ENCODE measurements at regions not wholly inside any gene's neighbourhood (a gene's known extent, or its start where the extent isn't known, plus 50 kb on each side); places are given as distances from the start of the nearest gene placed in this dataset.

GRCh38 chr22:48908547-48908946, 919.1 kb downstream of the BRD1 start:
- Histone ChIP-seq H3K36me3 (no peaks in the 10 kb centered on the region), H3K9me3 (no peaks in the 10 kb centered on the region), H3K4me3 (no peak overlapping the region), H3K27me3 (replicated peaks in 1 of 7) (peaks cover 0 to 34% (median 0%) of the 10 kb centered on the region in 7 donors), H3K4me1 (no peaks in the 10 kb centered on the region), H3K27ac (no peak overlapping the region)
- TF ChIP-seq POLR2AphosphoS5 (IDR thresholded peaks at IDR 0.05), result no peak
- TF ChIP-seq CTCF (IDR thresholded peaks at IDR 0.05 in 8 of 11, conservative IDR thresholded peaks at IDR 0.05 in 3 of 11), result no peak
- no peak for TF ChIP-seq POLR2A (IDR thresholded peaks at IDR 0.05)
- no peak for DNase-seq
- WGBS, 5 donors, result 81 to 91% (median 82%) methylated on average over 9 of the region's 9 CpGs
- intact Hi-C loops (cut with DNase I; ENCODE audit: low total_unique reads), result no loop called here

GRCh38 chr22:48907591-48907990, 920.1 kb downstream of the BRD1 start:
- no peak for DNase-seq
- WGBS, 5 donors, result 78 to 83% (median 81%) methylated on average over 14 of the region's 14 CpGs
- intact Hi-C loops (cut with DNase I; ENCODE audit: low total_unique reads), result no loop called here

GRCh38 chr22:48906216-48906835, 921.3 kb downstream of the BRD1 start:
- Histone ChIP-seq H3K9me3 (no peaks in the 10 kb centered on the region), H3K4me3 (no peak overlapping the region), H3K36me3 (no peaks in the 10 kb centered on the region), H3K4me1 (no peaks in the 10 kb centered on the region), H3K27ac (no peak overlapping the region), H3K27me3 (replicated peaks in 1 of 7) (peaks cover 0 to 31% (median 0%) of the 10 kb centered on the region in 7 donors)
- intact Hi-C loops (cut with DNase I; ENCODE audit: low total_unique reads), result no loop called here
- no peak for TF ChIP-seq CTCF (IDR thresholded peaks at IDR 0.05 in 8 of 11, conservative IDR thresholded peaks at IDR 0.05 in 3 of 11)
- no peak for TF ChIP-seq POLR2AphosphoS5 (IDR thresholded peaks at IDR 0.05)
- DNase-seq, result no peak
- 76 to 84% (median 80%) methylated on average over 17 of the region's 17 CpGs for WGBS, 5 donors

More at GRCh38 chr22:48907591-48907990, 920.1 kb downstream of the BRD1 start:
- Histone ChIP-seq H3K4me3 (no peak overlapping the region), H3K27ac (no peak overlapping the region), H3K27me3 (replicated peaks in 1 of 7) (peaks cover 0 to 31% (median 0%) of the 10 kb centered on the region in 7 donors), H3K36me3 (no peaks in the 10 kb centered on the region), H3K4me1 (no peaks in the 10 kb centered on the region), H3K9me3 (no peaks in the 10 kb centered on the region)
- TF ChIP-seq CTCF (IDR thresholded peaks at IDR 0.05 in 8 of 11, conservative IDR thresholded peaks at IDR 0.05 in 3 of 11), result no peak
- TF ChIP-seq POLR2A (IDR thresholded peaks at IDR 0.05), result no peak
- TF ChIP-seq POLR2AphosphoS5 (IDR thresholded peaks at IDR 0.05), result no peak

- 75 to 86% (median 81%) methylated on average over 17 of the region's 17 CpGs for WGBS, 5 donors
- H3K36me3 ChIP-seq, result no peaks in the 10 kb centered on the region
- peak; percentile 46 for DNase-seq
- intact Hi-C loops (cut with DNase I; ENCODE audit: low total_unique reads), result no loop called here
- peaks cover 0 to 31% (median 0%) of the 10 kb centered on the region in 7 donors for H3K27me3 ChIP-seq (replicated peaks in 1 of 7)
- H3K9me3 ChIP-seq, result no peaks in the 10 kb centered on the region
- H3K4me1 ChIP-seq, result no peaks in the 10 kb centered on the region
- H3K27ac ChIP-seq, result no peak overlapping the region
- no peak overlapping the region for H3K4me3 ChIP-seq
- TF ChIP-seq POLR2AphosphoS5 (IDR thresholded peaks at IDR 0.05), result no peak
- TF ChIP-seq POLR2A (IDR thresholded peaks at IDR 0.05), result no peak
- no peak for TF ChIP-seq CTCF (IDR thresholded peaks at IDR 0.05 in 8 of 11, conservative IDR thresholded peaks at IDR 0.05 in 3 of 11)
Observed at GRCh38 chr22:48905206-48905975, 922.3 kb downstream of the BRD1 start.

Measured in spleen (tissue), 11 donors.